GM13977 (cell line): ENCODE measurements at regions not wholly inside any gene's neighbourhood (a gene's known extent, or its start where the extent isn't known, plus 50 kb on each side); places are given as distances from the start of the nearest gene placed in this dataset.

Source experiments
- DNase-seq: peaks from one replicate; pipeline ENCODE4 v3.0.0; 2012; ENCODE audit warnings: low spot score
- in situ Hi-C: fragments of 300-500 bp; cut with MboI; formaldehyde crosslinking; loops from one replicate; pipeline ENCODE4 v1.12.0; 2022; ENCODE audit warnings: low sequenced_read_pairs, low pct_unique_long_range_greater_than_20kb, mixed read lengths, inconsistent platforms; ENCODE audit not compliant: unreplicated experiment
- TF ChIP-seq, protein P1 (sequence below): IDR thresholded peaks from 2 replicates; pipeline ENCODE4 v1.5.1; 2012; ENCODE audit warnings: mild to moderate bottlenecking, control low read depth; ENCODE audit not compliant: insufficient read depth; ENCODE audit errors: extremely low read depth, missing control alignments

DNA sequence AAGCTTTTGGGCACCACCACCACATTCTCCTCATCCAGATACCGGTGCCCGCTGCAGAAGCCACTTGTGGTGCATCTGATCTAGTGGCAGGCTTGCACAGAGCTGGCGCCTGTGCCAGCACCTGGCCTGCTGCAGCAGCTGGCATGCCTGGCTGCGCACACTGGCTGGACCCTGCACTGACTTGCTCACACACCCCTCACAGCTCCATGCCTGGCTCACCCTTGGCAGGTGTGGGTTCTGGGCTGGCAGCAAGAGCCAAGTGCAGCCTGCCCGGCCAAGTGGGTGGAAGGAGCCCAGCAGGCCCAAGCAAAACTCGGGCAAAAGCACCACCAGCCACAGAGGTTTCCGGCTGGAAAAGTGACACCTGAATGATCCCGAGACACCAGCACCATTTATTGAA, 315.7 kb upstream of the RRP15 start:
- in situ Hi-C loops = no loop called here
- no peak for DNase-seq
- TF ChIP-seq, protein P1, sequence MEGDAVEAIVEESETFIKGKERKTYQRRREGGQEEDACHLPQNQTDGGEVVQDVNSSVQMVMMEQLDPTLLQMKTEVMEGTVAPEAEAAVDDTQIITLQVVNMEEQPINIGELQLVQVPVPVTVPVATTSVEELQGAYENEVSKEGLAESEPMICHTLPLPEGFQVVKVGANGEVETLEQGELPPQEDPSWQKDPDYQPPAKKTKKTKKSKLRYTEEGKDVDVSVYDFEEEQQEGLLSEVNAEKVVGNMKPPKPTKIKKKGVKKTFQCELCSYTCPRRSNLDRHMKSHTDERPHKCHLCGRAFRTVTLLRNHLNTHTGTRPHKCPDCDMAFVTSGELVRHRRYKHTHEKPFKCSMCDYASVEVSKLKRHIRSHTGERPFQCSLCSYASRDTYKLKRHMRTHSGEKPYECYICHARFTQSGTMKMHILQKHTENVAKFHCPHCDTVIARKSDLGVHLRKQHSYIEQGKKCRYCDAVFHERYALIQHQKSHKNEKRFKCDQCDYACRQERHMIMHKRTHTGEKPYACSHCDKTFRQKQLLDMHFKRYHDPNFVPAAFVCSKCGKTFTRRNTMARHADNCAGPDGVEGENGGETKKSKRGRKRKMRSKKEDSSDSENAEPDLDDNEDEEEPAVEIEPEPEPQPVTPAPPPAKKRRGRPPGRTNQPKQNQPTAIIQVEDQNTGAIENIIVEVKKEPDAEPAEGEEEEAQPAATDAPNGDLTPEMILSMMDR = no peak

DNA sequence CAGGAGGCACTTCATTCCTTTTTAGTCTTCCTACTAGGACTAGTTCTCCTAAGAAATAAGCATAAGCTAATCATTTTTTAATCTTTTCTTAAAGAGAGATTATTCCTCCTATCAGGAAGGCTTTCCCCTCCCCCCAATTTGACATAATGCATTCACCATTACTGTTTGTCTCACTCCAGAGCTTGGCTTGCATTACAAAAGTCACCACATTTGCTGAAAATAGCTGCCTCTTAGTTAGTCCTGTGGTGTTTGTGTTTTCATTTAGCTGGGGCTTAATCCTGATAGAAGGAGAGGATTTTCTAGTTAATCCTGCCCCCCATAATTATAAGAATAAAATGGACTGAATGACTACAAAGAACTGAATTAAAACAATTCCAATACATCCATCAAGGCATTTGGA, 307.1 kb upstream of the RRP15 start:
- TF ChIP-seq, protein P1 = no peak
- in situ Hi-C loops = no loop called here
- no peak for DNase-seq

DNA sequence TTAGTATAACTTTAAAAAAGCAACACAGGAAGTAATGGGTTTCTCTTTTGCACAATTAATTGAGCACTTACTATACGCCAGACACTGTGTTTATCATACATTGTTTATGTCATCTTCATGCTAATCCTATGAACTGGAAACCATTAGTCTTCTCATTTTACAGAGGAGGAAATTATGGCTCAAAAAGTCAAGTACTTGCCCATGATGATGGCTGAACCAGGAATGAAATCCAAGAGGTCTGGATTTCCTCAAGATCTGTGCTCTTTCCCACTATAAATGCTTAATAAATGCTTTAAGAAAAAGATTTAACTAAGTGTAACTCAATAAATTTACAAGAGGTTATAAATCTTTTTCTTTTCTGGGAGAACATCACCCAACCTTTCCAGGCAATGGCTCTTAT, 303.7 kb upstream of the RRP15 start:
- in situ Hi-C loops = no loop called here
- no peak for DNase-seq
- TF ChIP-seq, protein P1 = no peak

DNA sequence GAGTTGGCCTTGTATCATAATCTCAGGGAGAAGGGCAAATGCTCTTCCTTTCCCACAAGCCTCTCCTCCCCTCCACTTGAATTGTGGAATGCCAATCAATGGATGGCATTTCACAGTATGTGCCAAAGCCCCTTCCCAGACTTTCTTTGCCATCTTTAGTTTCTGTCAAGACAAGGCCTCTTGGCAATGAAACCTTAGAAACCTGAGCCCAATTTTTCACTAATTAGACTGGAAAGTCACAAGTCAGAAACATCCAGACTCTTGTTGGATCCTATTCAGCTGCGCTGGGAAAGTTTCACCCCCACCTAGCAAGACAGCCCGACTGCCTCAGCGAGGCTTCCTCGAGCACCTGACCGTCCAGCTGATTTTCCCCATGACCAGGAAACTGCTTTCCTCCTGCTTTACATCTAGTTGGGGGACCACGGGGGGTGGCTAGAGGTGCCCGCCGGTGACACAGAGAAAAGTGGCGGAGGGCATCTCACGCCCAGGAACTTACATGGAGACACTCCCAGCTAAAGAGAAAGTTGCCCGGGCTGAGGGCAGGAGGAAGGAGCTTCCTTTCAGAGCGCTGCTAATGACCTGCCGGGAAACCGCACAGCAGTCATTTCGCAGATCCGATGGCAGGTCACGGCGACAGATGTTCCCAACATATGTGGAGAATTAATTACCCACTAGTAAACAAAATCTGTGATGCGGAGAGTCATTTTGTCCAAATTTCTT, 302.6 kb upstream of the RRP15 start:
- no peak for DNase-seq
- in situ Hi-C loops = no loop called here
- TF ChIP-seq, protein P1 = no peak

DNA sequence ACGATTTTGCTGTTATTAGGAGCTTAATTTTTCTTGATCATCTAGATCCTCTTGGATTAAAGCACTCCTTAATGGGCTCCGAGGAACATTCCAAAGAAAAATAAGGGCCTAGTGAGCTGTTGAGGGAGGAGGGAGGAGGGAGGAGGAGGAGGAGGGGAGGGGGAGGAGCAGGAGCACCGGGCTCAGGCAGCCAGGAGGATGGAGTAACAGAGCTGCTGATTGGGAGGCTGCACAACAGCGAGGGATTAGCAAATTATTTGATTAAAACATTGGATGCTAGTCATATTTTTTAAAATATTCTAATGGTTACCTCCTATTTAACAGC, 302.1 kb upstream of the RRP15 start:
- DNase-seq = no peak
- TF ChIP-seq, protein P1 = no peak
- in situ Hi-C loops = no loop called here

DNA sequence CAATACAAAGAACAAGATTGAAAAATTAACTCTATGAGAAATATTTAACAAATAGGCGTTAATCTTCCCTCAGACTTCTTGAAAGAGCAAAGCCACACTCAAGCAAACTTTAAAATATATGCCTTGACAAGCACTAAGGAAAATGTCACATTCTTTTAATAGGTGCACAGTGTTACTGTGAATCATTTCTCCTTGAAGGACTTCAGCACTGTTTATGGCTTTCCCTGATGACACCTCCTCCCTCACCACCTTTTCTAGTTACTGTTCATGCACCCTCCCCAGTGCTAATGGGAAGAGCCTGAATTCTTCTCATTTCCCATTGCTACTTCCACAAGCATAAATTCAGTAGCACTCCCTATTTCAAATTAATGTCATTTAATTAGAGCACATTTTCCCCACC, 299.5 kb upstream of the RRP15 start:
- in situ Hi-C loops = no loop called here

More for the DNA sequence above, 299.5 kb upstream of the RRP15 start:
- TF ChIP-seq, protein P1 = no peak
- no peak for DNase-seq
